ENCODE measurements at regions not wholly inside any gene's neighbourhood (a gene's known extent, or its start where the extent isn't known, plus 50 kb on each side); places are given as distances from the start of the nearest gene placed in this dataset.

- TF ChIP-seq CTCF (IDR thresholded peaks at IDR 0.05) (no peak), REST (IDR thresholded peaks at IDR 0.05; ENCODE audit: insufficient read depth in 1 of 2, low read depth in 2 of 2, low read length in 1 of 2) (no peak), POLR2AphosphoS5 (IDR thresholded peaks at IDR 0.05; ENCODE audit: low read depth, low read length) (no peak)
These were observed 312.6 kb downstream of the SKIDA1 start for GRCh38 chr10:21212912-21213311.
